K562 (cell line): ENCODE measurements at regions not wholly inside any gene's neighbourhood (a gene's known extent, or its start where the extent isn't known, plus 50 kb on each side); places are given as distances from the start of the nearest gene placed in this dataset.

ENCODE experiments used
- ATAC-seq: fragments of 200-7000 bp; cut with Tn5 transposase; 3 replicates; pipeline ENCODE4 v1.9.1; 2020; ENCODE audit warnings: moderate library complexity
- BruUV-seq: library from RNA; stranded (reverse); fragments of 400-500 nt; replicated peaks from 2 replicates; lab custom pipeline; 2021; lab: Mats Ljungman, UMichigan
- CTCF ChIA-PET: fragments of 300-600 bp; formaldehyde crosslinking; extraction: SDS; loops from one replicate; lab custom pipeline; 2021; ENCODE audit warnings: low intra/inter-chr PET ratio; lab: Yijun Ruan, JAX
- POLR2A ChIA-PET: fragments of 300-600, 350-650 bp; sonication (Branson Sonifier 250); formaldehyde crosslinking; extraction: SDS; loops from one replicate; lab custom pipeline; 2021; ENCODE audit warnings: antibody characterized with exemption, inconsistent platforms; lab: Yijun Ruan, JAX
- DNase-seq, 4 experiments: peaks; one replicate each; pipeline versions ENCODE4 v3.0.0 to v3.0.0-alpha.2; 2011 to 2018; ENCODE audit warnings: low spot score in 3 of 4, mixed read lengths in 3 of 4; ENCODE audit errors: extremely low read depth in 1 of 4
- FAIRE-seq: peaks from 2 replicates; lab custom pipeline; 2011; peaks lifted over from hg19 to GRCh38; lab: Jason Lieb, UNC
- H2AFZ ChIP-seq: 2 replicates; pipeline ENCODE4 v1.6.0; 2011; ENCODE audit warnings: low read depth, low read length, control low read depth, inconsistent platforms
- H3K27ac ChIP-seq: fragments of 200-600 bp; 3 replicates; pipeline ENCODE4 v1.8.0; 2011; ENCODE audit warnings: low read depth, mild to moderate bottlenecking, control low read depth, inconsistent platforms, low read length, moderate library complexity, mixed read lengths; ENCODE audit errors: extremely low read depth
- H3K27me3 ChIP-seq, 2 experiments: fragments of 300-600 bp in 1 of 2; 2 replicates in 1 of 2; 3 replicates in 1 of 2; pipeline versions ENCODE4 v1.6.0 to v1.8.0; 2011; ENCODE audit warnings: inconsistent platforms in 2 of 2, low read length in 2 of 2, mild to moderate bottlenecking in 1 of 2, mixed read lengths in 1 of 2, moderate library complexity in 1 of 2; ENCODE audit not compliant: control insufficient read depth in 2 of 2, insufficient read depth in 2 of 2
- H3K36me3 ChIP-seq: fragments of 300-600 bp; 3 replicates; pipeline ENCODE4 v1.8.0; 2011; ENCODE audit warnings: mild to moderate bottlenecking, low read length, inconsistent platforms; ENCODE audit not compliant: control insufficient read depth, insufficient read depth
- H3K4me1 ChIP-seq, 2 experiments: fragments of 200-600 bp in 1 of 2; replicated peaks in 1 of 2; 2 replicates in 1 of 2; 3 replicates in 1 of 2; pipeline versions ENCODE4 v1.5.1 to v1.8.0; 2011; ENCODE audit warnings: inconsistent platforms in 2 of 2, low read length in 2 of 2, mild to moderate bottlenecking in 1 of 2, mixed read lengths in 1 of 2, moderate library complexity in 1 of 2; ENCODE audit not compliant: control insufficient read depth in 2 of 2, insufficient read depth in 2 of 2
- H3K4me2 ChIP-seq: 2 replicates; pipeline ENCODE4 v1.6.1; 2011; ENCODE audit warnings: low read length, control low read depth, inconsistent platforms, mixed read lengths; ENCODE audit not compliant: insufficient read depth
- H3K4me3 ChIP-seq: fragments of 200-600 bp; sonication (generic), shearing (Covaris generic); 2 replicates; pipeline ENCODE4 v1.5.1; 2016; ENCODE audit warnings: control low read depth, inconsistent platforms
- H3K79me2 ChIP-seq: fragments of 200-600 bp; 3 replicates; pipeline ENCODE4 v1.8.0; 2011; ENCODE audit warnings: low read length, inconsistent platforms; ENCODE audit not compliant: control insufficient read depth, insufficient read depth
- H3K9ac ChIP-seq, 2 experiments: 2 replicates each; pipeline versions ENCODE4 v1.6.0 to v1.6.1; 2011; ENCODE audit warnings: low read depth in 2 of 2, low read length in 2 of 2, control low read depth in 1 of 2, inconsistent platforms in 1 of 2, mild to moderate bottlenecking in 1 of 2, mixed read lengths in 1 of 2; ENCODE audit not compliant: insufficient read depth in 1 of 2
- H3K9me1 ChIP-seq: one replicate; pipeline ENCODE4 v1.6.0; 2011; ENCODE audit warnings: inconsistent platforms, mild to moderate bottlenecking, low read length, moderate library complexity; ENCODE audit not compliant: control insufficient read depth, insufficient read depth
- H3K9me3 ChIP-seq: replicated peaks from 2 replicates; pipeline ENCODE4 v1.5.1; 2011; ENCODE audit warnings: low read depth, low read length, inconsistent platforms; ENCODE audit not compliant: control insufficient read depth, insufficient read depth
- H4K20me1 ChIP-seq: replicated peaks from 2 replicates; pipeline ENCODE4 v1.6.1; 2011; ENCODE audit warnings: low read length, inconsistent platforms, mixed read lengths; ENCODE audit not compliant: control insufficient read depth, insufficient read depth
- MBD1 ChIP-seq: fragments of 250-450 bp; sonication (Bioruptor Pico); IDR thresholded peaks from 2 replicates; pipeline ENCODE4 v1.8.0; 2022; ENCODE audit warnings: inconsistent platforms
- NCOR1 ChIP-seq: fragments of 450-650 bp; IDR thresholded peaks from 2 replicates; pipeline ENCODE4 v1.6.1; 2016; ENCODE audit warnings: mild to moderate bottlenecking, moderate library complexity
- SRF ChIP-seq, 2 experiments: fragments of 250-450, 450-650 bp in 1 of 2; sonication (Bioruptor Pico) in 1 of 2; sonication (generic) in 1 of 2; formaldehyde crosslinking; IDR thresholded peaks; 2 replicates each; pipeline versions ENCODE4 v1.5.0 to v1.5.1; 2020 to 2022; ENCODE audit warnings: mild to moderate bottlenecking in 1 of 2, missing genetic modification reagents in 1 of 2
- TAF9B ChIP-seq: fragments of 450-650 bp; IDR thresholded peaks from 2 replicates; pipeline ENCODE4 v1.6.1; 2018; ENCODE audit warnings: mild to moderate bottlenecking; ENCODE audit not compliant: partially characterized antibody
- WGBS: fragments of 100-300 bp; shearing (Covaris generic); methylation state at CpG from one replicate; pipeline ENCODE4 v1.1.6; 2016; ENCODE audit warnings: low coverage, mixed read lengths; ENCODE audit not compliant: insufficient coverage; ENCODE audit errors: missing lambda C conversion rate; 5-methylcytosine and 5-hydroxymethylcytosine counted together
- in situ Hi-C: fragments of 300-500 bp; cut with MboI; formaldehyde crosslinking; loops from 4 replicates; pipeline ENCODE4 v1.15.0; 2018; ENCODE audit warnings: inconsistent platforms, mixed read lengths
- intact Hi-C: fragments of 100-400 bp; cut with micrococcal nuclease; formaldehyde crosslinking; loops from 2 replicates; pipeline ENCODE4 v1.14.2; 2022

DNA sequence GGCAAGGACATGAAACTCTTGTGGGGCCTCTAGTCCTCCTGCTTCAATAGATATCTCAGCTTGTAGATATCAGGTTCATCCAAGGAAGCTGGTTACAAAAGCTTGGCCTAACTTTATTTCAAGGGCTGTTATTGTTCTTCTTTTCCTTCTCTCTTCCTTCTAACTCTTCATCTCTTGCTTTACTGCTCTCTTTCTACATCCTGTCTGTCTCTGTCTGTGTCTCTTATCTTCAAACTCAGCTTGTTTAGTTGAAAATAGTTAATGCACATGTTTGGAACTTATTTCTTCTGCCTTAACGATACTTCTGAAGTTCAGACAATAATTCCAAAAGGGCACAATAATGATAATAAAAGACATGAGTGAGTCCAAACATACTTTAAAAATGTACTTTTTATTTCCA, 393.9 kb downstream of the NXPH1 start (continued):
- TF ChIP-seq MBD1 (CRISPR knock-in tag), result no peak
- peak; percentile 53 for TF ChIP-seq NCOR1

DNA sequence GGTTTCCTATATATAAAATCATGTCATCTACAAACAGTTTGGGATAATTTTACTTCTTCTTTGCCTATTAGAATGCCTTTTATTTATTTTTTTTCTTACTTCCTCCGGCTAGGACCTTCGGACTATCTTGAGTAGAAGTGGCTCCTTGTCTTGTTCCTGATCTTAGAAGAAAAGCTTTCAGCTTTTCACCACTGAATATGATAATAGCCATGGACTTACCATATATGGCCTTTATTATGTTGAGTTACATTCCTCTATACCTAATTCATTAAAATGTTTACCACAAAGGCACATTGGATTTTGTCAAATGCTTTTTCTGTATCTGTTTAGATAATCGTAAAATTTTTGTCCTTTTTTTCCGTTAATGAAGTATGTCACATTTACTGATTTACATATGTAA, 395.7 kb downstream of the NXPH1 start:
- Histone ChIP-seq H3K4me1 (no peaks in the 10 kb centered on the region; a peak in 1 of 5 replicates), H3K27me3 (no peaks in the 10 kb centered on the region), H3K9me1 (no peaks in the 10 kb centered on the region), H2AFZ (0 out of 2 replicates have a peak overlapping the region, but pooled peaks have one; percentile 29), H3K4me3 (no peak overlapping the region), H3K9me3 (no peaks in the 10 kb centered on the region), H3K36me3 (no peaks in the 10 kb centered on the region), H3K27ac (peak overlapping the region; percentile 24; the same call in 2 of the 3 replicates), H3K9ac (no peak overlapping the region), H3K79me2 (no peaks in the 10 kb centered on the region), H3K4me2 (no peak overlapping the region), H4K20me1 (no peaks in the 10 kb centered on the region)
- DNase-seq (peak in 1 of 4 experiments; percentile 11), ATAC-seq (peak; percentile 59; the same call in 1 of the 3 replicates), FAIRE-seq (no peak)
- in situ Hi-C loops (loop anchor here (5.0 kb wide), 1 partner anchor 47 kb away; no protein-coding TSS in a partner anchor), intact Hi-C loops (no loop called here)
- TF ChIP-seq TAF9B (no peak), SRF (CRISPR knock-in tag; IDR thresholded peaks at IDR 0.05) (peak in 1 of 2 experiments; percentile 86; a peak in 2 of 4 replicates)
- ChIA-PET CTCF (no interaction called here), POLR2A (no interaction called here)
- WGBS, result 30% methylated on average over 4 of the region's 4 CpGs
- BruUV-seq, result no TSS peak
